NCI-H2171 (cell line): ENCODE measurements at regions not wholly inside any gene's neighbourhood (a gene's known extent, or its start where the extent isn't known, plus 50 kb on each side); places are given as distances from the start of the nearest gene placed in this dataset.

Experiments used
- DNase-seq: peaks from one replicate; lab custom pipeline; 2025; lab: John Stamatoyannopoulos, UW

GRCh38 chr5:67334373-67334772, 137.8 kb upstream of the CD180 start:
- no peak for DNase-seq

GRCh38 chr5:67333171-67333570, 136.6 kb upstream of the CD180 start:
- no peak for DNase-seq

- DNase-seq: no peak
Observed at GRCh38 chr5:67331296-67331925, 134.8 kb upstream of the CD180 start.

- no peak for DNase-seq
Observed at GRCh38 chr5:67319935-67320725, 123.5 kb upstream of the CD180 start.

- DNase-seq: no peak
Observed at GRCh38 chr5:67318746-67319145, 122.1 kb upstream of the CD180 start.

GRCh38 chr5:67317603-67318002, 121.0 kb upstream of the CD180 start:
- DNase-seq: no peak

GRCh38 chr5:67316695-67317094, 120.1 kb upstream of the CD180 start:
- no peak for DNase-seq

GRCh38 chr5:67315082-67315989, 118.7 kb upstream of the CD180 start:
- peak; percentile 14 for DNase-seq

- no peak for DNase-seq
Observed at GRCh38 chr5:67311701-67312100, 115.1 kb upstream of the CD180 start.

GRCh38 chr5:67311208-67311607, 114.6 kb upstream of the CD180 start:
- DNase-seq: no peak

GRCh38 chr5:67310740-67311139, 114.1 kb upstream of the CD180 start:
- DNase-seq: no peak

GRCh38 chr5:67310169-67310568, 113.6 kb upstream of the CD180 start:
- DNase-seq: no peak

GRCh38 chr5:67308988-67309688, 112.5 kb upstream of the CD180 start:
- no peak for DNase-seq

GRCh38 chr5:67306965-67307607, 110.5 kb upstream of the CD180 start:
- no peak for DNase-seq

- no peak for DNase-seq
Observed at GRCh38 chr5:67305913-67306710, 109.5 kb upstream of the CD180 start.

GRCh38 chr5:67305401-67305800, 108.8 kb upstream of the CD180 start:
- no peak for DNase-seq

- DNase-seq: no peak
Observed at GRCh38 chr5:67303356-67303755, 106.8 kb upstream of the CD180 start.

GRCh38 chr5:67301285-67301903, 104.8 kb upstream of the CD180 start:
- DNase-seq: no peak

- DNase-seq: no peak
Observed at GRCh38 chr5:67300326-67300725, 103.7 kb upstream of the CD180 start.

- DNase-seq: no peak
Observed at GRCh38 chr5:67299231-67299735, 102.7 kb upstream of the CD180 start.
